Activated naive CD4-positive, alpha-beta T cell treated with anti-CD3 and anti-CD28 coated beads, Interleukin-2, amount 10 ng/mL, durations not matched to agents 7 days and 5 days (primary cell): ENCODE measurements at regions not wholly inside any gene's neighbourhood (a gene's known extent, or its start where the extent isn't known, plus 50 kb on each side); places are given as distances from the start of the nearest gene placed in this dataset.

Experiments used
- CTCF ChIA-PET: fragments of 350-600 bp; sonication (Branson Sonifier 250); formaldehyde crosslinking; loops from one replicate; lab custom pipeline; 2021; ENCODE audit warnings: antibody characterized with exemption; lab: Charles Lee
- DNase-seq: peaks from one replicate; pipeline ENCODE4 v3.0.0-alpha.2; 2020
- H3K27ac Mint-ChIP-seq: one replicate; pipeline ENCODE4 v1.8.0; 2021; ENCODE audit warnings: mild to moderate bottlenecking, moderate library complexity, mixed read lengths
- H3K27me3 Mint-ChIP-seq: one replicate; pipeline ENCODE4 v1.8.0; 2021; ENCODE audit warnings: mild to moderate bottlenecking, mixed read lengths
- H3K36me3 Mint-ChIP-seq: one replicate; pipeline ENCODE4 v1.8.0; 2021; ENCODE audit warnings: mixed read lengths
- H3K4me1 Mint-ChIP-seq: one replicate; pipeline ENCODE4 v1.8.0; 2021; ENCODE audit warnings: mixed read lengths
- H3K4me3 Mint-ChIP-seq: one replicate; pipeline ENCODE4 v1.8.0; 2021; ENCODE audit warnings: mild to moderate bottlenecking, moderate library complexity, mixed read lengths
- H3K9me3 Mint-ChIP-seq: one replicate; pipeline ENCODE4 v1.8.0; 2021; ENCODE audit warnings: mixed read lengths

DNA sequence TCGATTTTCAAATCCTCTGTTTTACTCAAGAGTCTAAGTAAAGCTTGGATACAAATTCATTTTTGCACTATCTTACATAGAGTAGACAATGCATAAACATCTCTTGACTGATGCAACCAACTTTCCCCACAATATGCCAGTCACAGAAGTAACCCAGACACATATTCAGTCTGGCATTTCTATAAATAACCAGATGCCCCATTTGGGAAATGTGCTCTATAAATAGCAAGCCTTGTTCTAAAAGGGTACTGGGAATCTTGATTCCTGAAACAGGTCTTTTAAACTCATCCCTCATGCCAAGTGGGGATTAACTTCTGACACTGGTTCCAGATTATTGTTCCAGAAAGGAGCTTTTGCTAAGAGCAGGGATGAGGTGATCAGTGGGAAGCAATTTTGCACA, 411.7 kb downstream of the EPM2A start:
- Mint-ChIP-seq H3K4me1 (no peaks in the 10 kb centered on the region), H3K36me3 (no peaks in the 10 kb centered on the region), H3K27ac (no peak overlapping the region), H3K27me3 (no peaks in the 10 kb centered on the region), H3K4me3 (no peak overlapping the region), H3K9me3 (no peaks in the 10 kb centered on the region)
- CTCF ChIA-PET = no interaction called here
- DNase-seq = no peak

DNA sequence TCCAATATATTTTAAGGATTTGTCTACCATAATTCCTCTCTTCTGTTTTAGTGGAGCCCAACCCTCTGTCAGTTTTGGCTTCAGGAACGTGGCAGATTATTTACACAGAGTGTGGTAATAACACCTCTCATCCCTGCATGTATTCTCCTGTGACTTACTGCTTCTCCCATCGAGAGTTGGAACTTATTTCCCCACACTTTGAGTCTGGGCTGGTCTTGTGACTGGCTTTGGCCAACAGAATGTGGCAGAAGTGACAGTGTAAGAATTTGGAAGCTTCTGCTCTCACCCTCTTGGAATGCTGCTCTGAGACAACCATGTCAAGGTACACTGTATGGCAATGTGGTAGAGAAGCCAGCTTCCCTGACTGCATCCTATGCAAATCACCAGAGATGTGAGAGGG, 407.7 kb downstream of the EPM2A start:
- H3K4me3 Mint-ChIP-seq = no peak overlapping the region

DNA sequence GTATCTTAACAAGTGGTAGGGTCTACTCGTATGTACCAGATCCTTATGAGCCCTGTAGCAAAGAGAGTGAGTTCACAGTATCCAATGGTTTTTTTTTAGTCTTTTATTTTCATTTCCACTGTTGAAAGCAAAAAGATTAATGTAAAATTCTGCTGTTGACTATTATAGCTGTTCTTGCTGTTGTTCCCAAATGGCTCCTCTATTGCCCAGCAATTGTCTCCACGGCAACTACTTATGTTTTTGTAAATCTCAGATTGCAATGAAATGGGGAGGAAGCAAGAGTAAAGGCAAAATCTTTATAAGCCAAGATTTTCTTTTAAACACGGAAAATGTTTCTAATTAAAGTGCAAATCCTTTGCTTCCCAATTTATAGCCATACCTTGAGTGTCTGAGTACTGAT, 406.1 kb downstream of the EPM2A start:
- Mint-ChIP-seq H3K9me3 (no peaks in the 10 kb centered on the region), H3K4me1 (no peaks in the 10 kb centered on the region), H3K4me3 (no peak overlapping the region), H3K27ac (no peak overlapping the region), H3K36me3 (no peaks in the 10 kb centered on the region), H3K27me3 (no peaks in the 10 kb centered on the region)
- CTCF ChIA-PET = no interaction called here
- no peak for DNase-seq

More for the DNA sequence above, 407.7 kb downstream of the EPM2A start:
- no peak for DNase-seq
- Mint-ChIP-seq H3K27ac (no peak overlapping the region), H3K27me3 (no peaks in the 10 kb centered on the region), H3K36me3 (no peaks in the 10 kb centered on the region), H3K9me3 (no peaks in the 10 kb centered on the region), H3K4me1 (no peaks in the 10 kb centered on the region)
- CTCF ChIA-PET = no interaction called here

DNA sequence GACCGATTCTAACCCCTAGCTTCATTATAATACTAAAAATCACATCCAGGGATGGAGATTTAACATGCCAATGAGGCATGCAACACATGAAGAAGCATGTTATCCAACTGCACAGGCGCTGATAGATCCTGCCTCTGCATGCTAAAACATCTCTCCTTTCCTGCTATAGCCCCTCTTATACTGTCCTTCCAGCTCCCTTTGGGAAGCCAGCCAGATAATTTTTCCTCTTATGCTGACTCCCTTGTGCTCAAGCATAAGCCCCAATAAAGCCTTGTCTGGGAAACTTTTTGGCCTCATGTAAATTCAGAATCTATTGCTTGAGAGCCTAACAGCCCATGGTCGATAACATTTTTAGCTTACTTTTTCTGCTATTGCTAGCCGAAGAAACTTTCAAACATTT, 404.3 kb downstream of the EPM2A start:
- H3K4me1 Mint-ChIP-seq = no peaks in the 10 kb centered on the region
- no peaks in the 10 kb centered on the region for H3K9me3 Mint-ChIP-seq
- CTCF ChIA-PET = no interaction called here
- H3K27ac Mint-ChIP-seq = no peak overlapping the region
- no peak for DNase-seq
- no peaks in the 10 kb centered on the region for H3K36me3 Mint-ChIP-seq
- no peak overlapping the region for H3K4me3 Mint-ChIP-seq
- H3K27me3 Mint-ChIP-seq = no peaks in the 10 kb centered on the region

DNA sequence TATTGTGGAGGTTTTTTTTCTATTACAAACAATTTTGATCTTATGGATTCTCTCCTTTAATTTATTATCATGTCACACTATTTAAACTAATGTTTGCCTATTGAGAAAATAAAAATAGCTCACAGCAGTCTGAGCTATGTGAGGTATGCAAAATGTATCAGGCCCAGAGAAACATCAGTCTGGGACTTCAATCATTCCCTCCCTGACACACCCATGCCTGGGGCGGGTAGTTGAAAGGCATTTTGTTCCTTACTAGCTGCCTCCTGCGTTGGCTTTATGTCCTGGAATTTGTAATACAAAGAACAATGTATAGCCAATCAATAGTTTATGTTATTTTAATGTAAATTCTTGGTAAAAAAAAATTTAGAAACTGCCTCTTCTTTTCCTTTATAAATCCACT, 403.3 kb downstream of the EPM2A start:
- Mint-ChIP-seq H3K27me3 (no peaks in the 10 kb centered on the region), H3K4me3 (no peak overlapping the region), H3K27ac (no peak overlapping the region), H3K9me3 (no peaks in the 10 kb centered on the region), H3K36me3 (no peaks in the 10 kb centered on the region), H3K4me1 (no peaks in the 10 kb centered on the region)
- CTCF ChIA-PET = no interaction called here
- DNase-seq = no peak

DNA sequence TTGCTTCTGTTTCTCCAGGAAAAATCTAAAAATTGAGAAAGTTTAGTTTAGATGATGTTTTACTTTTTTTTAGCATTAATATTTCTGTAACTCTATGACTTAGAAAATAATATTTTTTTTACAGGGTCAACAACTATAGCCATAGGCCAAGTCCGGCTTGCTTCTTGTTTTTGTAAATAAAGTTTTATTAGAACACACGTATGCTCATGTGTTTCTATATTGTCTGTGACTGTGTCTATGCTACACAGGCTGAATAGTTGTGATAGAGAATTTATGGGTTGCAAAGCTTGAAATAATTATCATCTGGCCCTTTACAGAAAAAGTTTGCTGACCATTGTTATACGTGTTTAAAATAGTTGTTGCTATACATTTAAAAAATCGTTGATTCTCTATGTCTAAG, 399.2 kb downstream of the EPM2A start:
- Mint-ChIP-seq H3K36me3 (no peaks in the 10 kb centered on the region), H3K4me3 (no peak overlapping the region), H3K9me3 (no peaks in the 10 kb centered on the region), H3K4me1 (no peaks in the 10 kb centered on the region), H3K27ac (no peak overlapping the region), H3K27me3 (no peaks in the 10 kb centered on the region)
- CTCF ChIA-PET = no interaction called here
- DNase-seq = no peak

DNA sequence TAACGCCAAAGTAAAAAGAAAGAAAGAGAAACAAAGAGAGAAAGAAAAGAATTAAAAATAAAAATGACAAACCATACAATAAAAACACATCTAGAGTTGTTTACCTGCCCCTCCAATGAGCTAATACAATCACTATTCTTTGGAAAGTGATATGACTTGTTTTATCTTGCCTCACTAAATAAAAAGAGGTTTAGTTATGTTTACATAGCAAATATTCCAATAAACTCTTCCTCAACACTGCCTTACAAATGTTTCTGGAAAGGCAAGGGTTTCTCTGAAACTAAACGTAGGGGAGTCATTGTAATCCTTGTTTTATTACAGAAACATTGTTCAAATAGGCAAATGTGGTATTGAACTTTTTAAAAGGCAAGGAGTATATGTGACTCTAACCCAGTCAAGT, 396.2 kb downstream of the EPM2A start:
- Mint-ChIP-seq H3K4me3 (no peak overlapping the region), H3K36me3 (no peaks in the 10 kb centered on the region), H3K27ac (no peak overlapping the region), H3K4me1 (no peaks in the 10 kb centered on the region), H3K27me3 (no peaks in the 10 kb centered on the region), H3K9me3 (no peaks in the 10 kb centered on the region)
- CTCF ChIA-PET = no interaction called here
- DNase-seq = no peak

DNA sequence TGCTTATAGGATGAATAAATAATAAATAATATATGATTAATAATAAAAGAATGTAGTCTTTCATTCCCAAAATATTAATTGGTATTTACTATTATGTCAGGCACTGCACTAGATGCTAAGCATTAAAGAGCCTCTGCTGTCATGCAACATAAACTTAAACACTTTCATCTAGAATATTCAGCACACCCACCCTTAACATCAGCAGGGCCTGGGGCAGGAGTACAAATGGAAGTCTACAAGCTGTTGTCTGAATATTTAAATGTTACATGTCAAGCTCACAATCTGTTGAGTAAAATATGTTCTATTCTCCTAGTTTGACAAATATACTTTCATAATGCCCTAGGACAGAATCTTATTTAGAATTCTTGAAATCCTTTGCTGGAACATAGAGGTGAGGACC, 395.1 kb downstream of the EPM2A start:
- H3K4me1 Mint-ChIP-seq = no peaks in the 10 kb centered on the region
- no peak for DNase-seq
- H3K27me3 Mint-ChIP-seq = no peaks in the 10 kb centered on the region
- H3K36me3 Mint-ChIP-seq = no peaks in the 10 kb centered on the region
- CTCF ChIA-PET = no interaction called here
- H3K27ac Mint-ChIP-seq = no peak overlapping the region
- H3K4me3 Mint-ChIP-seq = no peak overlapping the region
- H3K9me3 Mint-ChIP-seq = no peaks in the 10 kb centered on the region

DNA sequence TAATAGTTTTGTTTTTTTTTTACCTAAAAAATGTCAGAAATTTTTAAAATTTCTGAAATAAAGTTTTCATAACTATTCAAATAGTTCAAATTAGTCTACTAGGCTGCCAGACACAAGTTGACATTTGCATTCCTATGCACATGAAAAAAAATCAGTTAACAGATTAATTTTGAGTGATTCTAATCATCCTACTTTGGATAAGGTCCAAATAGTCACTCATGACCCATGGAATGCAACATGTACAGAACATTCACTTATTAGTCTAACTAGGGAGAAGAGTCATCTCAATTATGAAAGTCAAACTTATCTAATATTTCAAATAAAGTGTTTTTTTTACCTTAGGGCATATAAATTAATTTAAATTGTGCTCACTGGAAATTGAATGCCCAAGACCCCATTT, 390.2 kb downstream of the EPM2A start:
- DNase-seq = no peak
- H3K36me3 Mint-ChIP-seq = no peaks in the 10 kb centered on the region
- H3K4me1 Mint-ChIP-seq = no peaks in the 10 kb centered on the region
- no peak overlapping the region for H3K27ac Mint-ChIP-seq
- CTCF ChIA-PET = no interaction called here
- no peak overlapping the region for H3K4me3 Mint-ChIP-seq
- H3K27me3 Mint-ChIP-seq = no peaks in the 10 kb centered on the region
- H3K9me3 Mint-ChIP-seq = no peaks in the 10 kb centered on the region

DNA sequence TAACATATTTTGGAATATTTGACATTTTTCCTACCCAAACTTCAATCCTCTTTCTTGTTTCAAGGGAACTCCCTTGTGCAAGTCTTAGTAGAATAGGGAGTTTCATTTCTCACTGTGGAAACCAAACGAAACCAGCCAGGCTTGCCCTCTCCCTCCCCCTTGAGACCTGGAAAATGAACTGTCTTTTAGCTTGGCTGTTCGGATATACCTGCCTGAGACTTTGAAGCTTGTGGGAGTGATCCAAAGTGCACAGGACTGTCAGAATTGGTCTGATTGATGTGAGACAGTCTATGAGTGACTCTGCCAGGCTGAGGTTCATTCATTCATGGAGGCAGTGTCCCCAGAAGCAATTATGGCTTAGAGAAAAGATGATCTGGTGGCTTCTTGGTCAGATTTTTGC, 388.1 kb downstream of the EPM2A start:
- Mint-ChIP-seq H3K9me3 (no peaks in the 10 kb centered on the region), H3K4me1 (no peaks in the 10 kb centered on the region), H3K27me3 (no peaks in the 10 kb centered on the region), H3K27ac (no peak overlapping the region), H3K36me3 (no peaks in the 10 kb centered on the region), H3K4me3 (no peak overlapping the region)
- no peak for DNase-seq
- CTCF ChIA-PET = no interaction called here

DNA sequence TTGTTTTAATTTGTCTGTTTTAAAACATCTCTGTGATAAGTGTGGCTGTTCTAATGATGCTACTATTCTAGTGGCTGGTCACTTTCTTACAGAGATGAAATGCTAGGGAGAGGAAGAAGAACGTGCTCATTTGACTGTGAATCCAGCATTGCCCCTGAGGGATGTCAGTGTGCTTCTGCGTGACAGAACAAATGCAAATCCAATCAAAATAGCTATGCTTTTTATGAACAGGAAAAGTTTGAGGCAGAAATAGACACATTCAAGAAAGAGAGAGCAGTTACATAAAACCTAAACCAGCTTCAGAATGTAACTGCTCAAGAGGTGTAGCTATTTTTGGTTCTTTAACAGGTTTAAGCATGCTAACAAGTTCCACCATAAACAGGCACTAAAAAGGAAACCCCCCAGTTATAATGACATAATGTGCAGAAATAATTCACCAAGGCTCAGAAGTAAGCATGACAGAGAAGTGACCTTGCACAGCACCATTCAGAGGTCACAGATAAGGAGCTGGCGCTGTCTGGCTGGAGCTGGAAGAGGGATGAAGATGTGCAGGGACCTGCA, 385.3 kb downstream of the EPM2A start:
- Mint-ChIP-seq H3K27me3 (no peaks in the 10 kb centered on the region), H3K27ac (no peak overlapping the region), H3K4me1 (no peaks in the 10 kb centered on the region), H3K4me3 (no peak overlapping the region), H3K36me3 (no peaks in the 10 kb centered on the region), H3K9me3 (no peaks in the 10 kb centered on the region)
- CTCF ChIA-PET = no interaction called here
- DNase-seq = no peak

DNA sequence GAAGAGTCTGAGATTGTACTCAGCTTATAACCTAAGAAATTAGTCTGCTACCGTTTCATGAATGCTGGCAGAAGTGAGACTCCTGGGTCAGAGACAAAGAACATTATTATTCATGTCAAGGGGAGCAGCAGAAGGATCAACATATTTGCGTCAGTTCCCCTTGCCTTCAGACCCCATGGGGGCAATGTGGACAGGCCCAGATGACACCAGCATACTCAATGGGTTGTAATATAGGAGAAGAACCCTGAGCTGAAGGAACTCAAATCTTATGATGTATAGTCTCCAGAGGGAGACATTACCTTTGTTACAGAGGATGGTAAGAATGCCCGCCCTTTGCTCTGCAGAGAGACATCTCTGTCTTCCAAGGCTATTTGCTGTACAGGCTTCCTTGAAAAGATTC, 384.4 kb downstream of the EPM2A start:
- H3K36me3 Mint-ChIP-seq = no peaks in the 10 kb centered on the region
- no peak for DNase-seq

DNA sequence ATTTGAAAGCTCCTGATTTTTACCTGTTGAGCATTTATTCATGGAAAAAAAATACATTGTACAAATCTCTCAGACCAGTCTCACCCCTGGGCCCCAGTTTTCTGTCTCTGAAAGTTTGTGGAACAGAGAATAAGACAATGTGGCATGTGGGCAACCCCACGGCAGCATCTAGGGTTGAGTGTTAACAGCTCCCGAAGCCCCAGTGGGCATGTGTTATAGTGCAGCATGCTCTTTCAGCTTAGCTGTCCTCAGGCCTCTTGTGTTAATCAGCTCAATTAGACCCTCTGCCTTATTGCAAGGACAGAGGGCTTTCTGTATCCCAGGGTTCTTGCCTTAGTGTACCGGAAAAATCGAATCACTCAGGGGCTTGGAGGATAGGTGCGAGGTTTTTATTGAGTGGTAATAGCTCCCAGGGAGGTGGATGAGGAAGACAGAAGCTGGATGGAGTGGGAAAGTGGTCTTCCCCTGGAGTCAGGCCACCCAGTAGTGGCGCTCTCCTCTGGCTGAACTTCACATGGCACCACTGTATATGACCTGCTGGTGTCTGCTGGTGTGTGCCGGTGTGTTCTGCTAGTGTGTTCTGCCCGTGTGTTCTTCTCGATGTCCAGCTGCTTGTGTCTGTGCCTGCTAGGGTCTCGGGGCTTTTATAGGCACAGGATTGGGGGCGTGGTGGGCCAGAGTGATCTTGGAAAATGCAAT, 382.8 kb downstream of the EPM2A start:
- Mint-ChIP-seq H3K36me3 (no peaks in the 10 kb centered on the region), H3K27ac (no peak overlapping the region), H3K4me3 (no peak overlapping the region), H3K9me3 (no peaks in the 10 kb centered on the region), H3K4me1 (no peaks in the 10 kb centered on the region), H3K27me3 (no peaks in the 10 kb centered on the region)
- CTCF ChIA-PET = no interaction called here
- no peak for DNase-seq

More for the DNA sequence above, 384.4 kb downstream of the EPM2A start:
- H3K4me1 Mint-ChIP-seq = no peaks in the 10 kb centered on the region
- CTCF ChIA-PET = no interaction called here
- H3K27me3 Mint-ChIP-seq = no peaks in the 10 kb centered on the region
- H3K9me3 Mint-ChIP-seq = no peaks in the 10 kb centered on the region
- no peak overlapping the region for H3K27ac Mint-ChIP-seq
- no peak overlapping the region for H3K4me3 Mint-ChIP-seq

DNA sequence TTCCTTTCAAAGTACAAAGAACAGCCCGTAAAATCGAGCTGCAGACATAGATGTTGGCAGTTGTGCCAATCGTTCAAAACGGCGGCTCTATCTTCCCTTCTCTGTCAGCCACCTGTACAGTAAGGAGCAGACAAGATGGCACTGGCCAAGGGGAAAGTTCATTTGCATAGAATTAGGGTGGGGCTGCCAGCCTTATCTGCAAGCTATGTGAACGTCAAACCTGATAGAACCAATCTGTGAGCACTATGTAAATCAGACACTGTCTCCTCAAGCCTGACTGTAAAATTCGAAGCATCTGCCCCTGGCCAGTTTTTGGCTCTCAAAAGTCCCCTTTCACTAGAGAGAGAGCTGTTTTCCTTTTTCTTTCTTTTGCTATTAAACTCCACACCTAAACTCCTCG, 374.5 kb downstream of the EPM2A start:
- H3K4me1 Mint-ChIP-seq = no peaks in the 10 kb centered on the region
- no peak overlapping the region for H3K27ac Mint-ChIP-seq
- H3K9me3 Mint-ChIP-seq = no peaks in the 10 kb centered on the region
- no peaks in the 10 kb centered on the region for H3K36me3 Mint-ChIP-seq
- H3K27me3 Mint-ChIP-seq = no peaks in the 10 kb centered on the region
- no peak for DNase-seq
- H3K4me3 Mint-ChIP-seq = no peak overlapping the region
- CTCF ChIA-PET = interaction anchor here (0.6 kb wide), 1 partner anchor 185 kb away, joined by 3 read pairs; no protein-coding TSS in a partner anchor

DNA sequence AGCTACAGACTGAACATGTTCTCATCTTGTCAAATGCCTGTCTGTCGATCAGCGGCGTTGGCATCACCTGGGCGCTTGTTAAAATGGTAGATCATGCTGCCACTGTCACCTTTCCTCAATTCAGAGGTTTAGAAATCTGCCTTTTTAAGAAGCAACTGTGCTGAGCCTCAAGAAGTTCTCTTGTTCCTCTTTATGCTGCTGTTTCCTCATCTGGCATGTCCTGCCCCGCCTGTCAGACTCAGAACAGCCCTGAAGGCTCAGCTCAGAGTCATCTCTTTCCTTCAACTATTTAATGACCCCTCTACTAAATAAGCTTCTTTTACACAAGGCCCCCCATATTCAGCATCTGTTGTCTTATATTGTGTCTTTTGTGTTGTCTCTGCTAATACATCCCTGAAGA, 368.2 kb downstream of the EPM2A start:
- no peak for DNase-seq

More for the DNA sequence above, 368.2 kb downstream of the EPM2A start:
- Mint-ChIP-seq H3K4me3 (no peak overlapping the region), H3K27me3 (no peaks in the 10 kb centered on the region), H3K4me1 (no peaks in the 10 kb centered on the region), H3K9me3 (no peaks in the 10 kb centered on the region), H3K36me3 (no peaks in the 10 kb centered on the region), H3K27ac (no peak overlapping the region)
- CTCF ChIA-PET = no interaction called here
